ENCODE measurements at regions not wholly inside any gene's neighbourhood (a gene's known extent, or its start where the extent isn't known, plus 50 kb on each side); places are given as distances from the start of the nearest gene placed in this dataset.

GRCh38 chr18:44013871-44014270, 666.8 kb upstream of the SETBP1 start:
- no peak for TF ChIP-seq TAF1 (IDR thresholded peaks at IDR 0.05; ENCODE audit: borderline replicate concordance, insufficient read depth, low read length)
- no peak for TF ChIP-seq POLR2AphosphoS5 (IDR thresholded peaks at IDR 0.05; ENCODE audit: low read depth, low read length)

Data from PFSK-1 (cell line).